WERI-Rb-1 (cell line): ENCODE measurements at regions not wholly inside any gene's neighbourhood (a gene's known extent, or its start where the extent isn't known, plus 50 kb on each side); places are given as distances from the start of the nearest gene placed in this dataset.

ENCODE experiments used
- DNase-seq: peaks from one replicate; pipeline ENCODE4 v3.0.0-alpha.2; 2020
- H3K27ac ChIP-seq: fragments of 250-450 bp; sonication (Bioruptor Pico); 2 replicates; pipeline ENCODE4 v1.5.1; 2020; ENCODE audit warnings: mild to moderate bottlenecking, moderate library complexity
- H3K27me3 ChIP-seq: fragments of 250-450 bp; sonication (Bioruptor Pico); 2 replicates; pipeline ENCODE4 v1.5.1; 2021; ENCODE audit warnings: mild to moderate bottlenecking, low read depth, moderate library complexity; ENCODE audit not compliant: insufficient read depth, severe bottlenecking
- H3K36me3 ChIP-seq: fragments of 250-450 bp; sonication (Bioruptor Pico); 2 replicates; pipeline ENCODE4 v1.5.1; 2020; ENCODE audit warnings: mild to moderate bottlenecking, moderate library complexity
- H3K4me3 ChIP-seq: 2 replicates; pipeline ENCODE4 v1.5.1; 2011; ENCODE audit warnings: low read depth, mild to moderate bottlenecking, control low read depth, low read length
- H3K9me3 ChIP-seq: fragments of 250-450 bp; sonication (Bioruptor Pico); 2 replicates; pipeline ENCODE4 v1.5.1; 2021; ENCODE audit warnings: mild to moderate bottlenecking, moderate library complexity; ENCODE audit not compliant: severe bottlenecking
- CTCF ChIP-seq: IDR thresholded peaks from 2 replicates; pipeline ENCODE4 v1.5.1; 2011; ENCODE audit warnings: low read depth, mild to moderate bottlenecking, control low read depth, inconsistent platforms, low read length

GRCh38 chr6:128648022-128648598 is 127.7 kb upstream of the PTPRK start:
- Histone ChIP-seq H3K9me3 (no peaks in the 10 kb centered on the region), H3K27ac (no peak overlapping the region), H3K4me3 (no peak overlapping the region), H3K36me3 (no peaks in the 10 kb centered on the region), H3K27me3 (no peaks in the 10 kb centered on the region)
- no peak for TF ChIP-seq CTCF
- no peak for DNase-seq

- no peaks in the 10 kb centered on the region for H3K27me3 ChIP-seq
- no peak overlapping the region for H3K4me3 ChIP-seq
- no peak for DNase-seq
- no peaks in the 10 kb centered on the region for H3K36me3 ChIP-seq
- H3K9me3 ChIP-seq: no peaks in the 10 kb centered on the region
- no peak for TF ChIP-seq CTCF
- H3K27ac ChIP-seq: no peak overlapping the region
Measured at GRCh38 chr6:128642132-128642531, 121.7 kb upstream of the PTPRK start.

- no peaks in the 10 kb centered on the region for H3K36me3 ChIP-seq
- no peaks in the 10 kb centered on the region for H3K27me3 ChIP-seq
- no peak for DNase-seq
- no peak overlapping the region for H3K4me3 ChIP-seq
- no peaks in the 10 kb centered on the region for H3K9me3 ChIP-seq
- TF ChIP-seq CTCF: no peak
- H3K27ac ChIP-seq: no peak overlapping the region
Measured at GRCh38 chr6:128641703-128642102, 121.3 kb upstream of the PTPRK start.

- H3K9me3 ChIP-seq: no peaks in the 10 kb centered on the region
- no peak overlapping the region for H3K4me3 ChIP-seq
- DNase-seq: no peak
- no peaks in the 10 kb centered on the region for H3K27me3 ChIP-seq
- no peak for TF ChIP-seq CTCF
- H3K36me3 ChIP-seq: no peaks in the 10 kb centered on the region
- H3K27ac ChIP-seq: no peak overlapping the region
Measured at GRCh38 chr6:128638817-128639216, 118.4 kb upstream of the PTPRK start.

GRCh38 chr6:128635219-128635618 is 114.8 kb upstream of the PTPRK start:
- no peak overlapping the region for H3K27ac ChIP-seq
- no peak overlapping the region for H3K4me3 ChIP-seq
- no peaks in the 10 kb centered on the region for H3K36me3 ChIP-seq
- no peaks in the 10 kb centered on the region for H3K27me3 ChIP-seq
- no peak for DNase-seq
- TF ChIP-seq CTCF: no peak
- no peaks in the 10 kb centered on the region for H3K9me3 ChIP-seq

GRCh38 chr6:128632131-128632530 is 111.7 kb upstream of the PTPRK start:
- no peaks in the 10 kb centered on the region for H3K27me3 ChIP-seq
- H3K4me3 ChIP-seq: no peak overlapping the region
- TF ChIP-seq CTCF: no peak
- H3K36me3 ChIP-seq: no peaks in the 10 kb centered on the region
- H3K27ac ChIP-seq: no peak overlapping the region
- no peak for DNase-seq
- H3K9me3 ChIP-seq: no peaks in the 10 kb centered on the region
